ENCODE measurements at regions not wholly inside any gene's neighbourhood (a gene's known extent, or its start where the extent isn't known, plus 50 kb on each side); places are given as distances from the start of the nearest gene placed in this dataset.

DNA sequence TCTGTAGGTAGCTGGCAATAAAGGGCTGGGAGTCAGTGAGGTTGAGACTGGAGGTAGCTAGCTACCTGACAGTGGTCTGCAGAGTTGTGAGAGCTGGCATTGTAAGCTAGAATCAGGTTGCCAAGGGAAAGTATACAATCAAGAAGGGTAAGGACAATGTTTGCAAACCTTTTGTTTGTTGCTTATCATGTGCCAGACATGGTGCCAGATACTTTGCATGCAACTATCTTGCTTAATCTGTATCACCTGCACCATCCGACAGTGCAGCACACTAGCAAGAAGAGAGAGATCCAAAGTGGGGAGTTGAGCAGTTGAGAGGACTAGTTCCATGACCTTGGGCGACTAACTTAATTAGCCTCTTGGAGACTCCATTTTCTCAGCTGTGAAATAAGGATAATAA, 236.4 kb downstream of the PDCD6IP start:
- TF ChIP-seq, protein P1, sequence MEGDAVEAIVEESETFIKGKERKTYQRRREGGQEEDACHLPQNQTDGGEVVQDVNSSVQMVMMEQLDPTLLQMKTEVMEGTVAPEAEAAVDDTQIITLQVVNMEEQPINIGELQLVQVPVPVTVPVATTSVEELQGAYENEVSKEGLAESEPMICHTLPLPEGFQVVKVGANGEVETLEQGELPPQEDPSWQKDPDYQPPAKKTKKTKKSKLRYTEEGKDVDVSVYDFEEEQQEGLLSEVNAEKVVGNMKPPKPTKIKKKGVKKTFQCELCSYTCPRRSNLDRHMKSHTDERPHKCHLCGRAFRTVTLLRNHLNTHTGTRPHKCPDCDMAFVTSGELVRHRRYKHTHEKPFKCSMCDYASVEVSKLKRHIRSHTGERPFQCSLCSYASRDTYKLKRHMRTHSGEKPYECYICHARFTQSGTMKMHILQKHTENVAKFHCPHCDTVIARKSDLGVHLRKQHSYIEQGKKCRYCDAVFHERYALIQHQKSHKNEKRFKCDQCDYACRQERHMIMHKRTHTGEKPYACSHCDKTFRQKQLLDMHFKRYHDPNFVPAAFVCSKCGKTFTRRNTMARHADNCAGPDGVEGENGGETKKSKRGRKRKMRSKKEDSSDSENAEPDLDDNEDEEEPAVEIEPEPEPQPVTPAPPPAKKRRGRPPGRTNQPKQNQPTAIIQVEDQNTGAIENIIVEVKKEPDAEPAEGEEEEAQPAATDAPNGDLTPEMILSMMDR (IDR thresholded peaks at IDR 0.05; ENCODE audit: low read depth, low read length): no peak
- Histone ChIP-seq H3K36me3 (no peaks in the 10 kb centered on the region), H3K9me3 (ENCODE audit: severe bottlenecking) (no peaks in the 10 kb centered on the region), H3K27ac (no peak overlapping the region), H3K4me3 (ENCODE audit: low read depth, low read length) (no peak overlapping the region), H3K27me3 (ENCODE audit: insufficient read depth, low read depth, severe bottlenecking) (no peaks in the 10 kb centered on the region)
- DNase-seq: no peak

DNA sequence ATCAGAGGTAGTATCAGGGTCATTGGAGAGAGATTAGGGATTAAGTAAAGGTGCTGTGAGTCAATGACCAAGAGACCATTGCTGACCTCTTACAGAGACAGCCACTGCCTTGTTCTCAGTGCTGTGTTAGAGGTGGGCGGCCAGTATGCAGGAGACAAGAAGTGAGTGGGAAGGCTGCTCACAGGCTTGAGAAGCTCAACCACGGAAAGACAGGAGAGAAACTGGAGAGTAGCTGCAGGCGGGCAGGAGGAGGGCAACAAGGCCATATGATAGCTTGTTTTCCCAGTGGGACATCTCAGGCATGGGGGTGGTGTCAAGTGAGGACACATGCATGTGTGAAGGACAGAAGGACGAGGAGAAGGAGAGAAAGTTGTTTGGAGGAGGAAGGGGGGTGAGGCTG, 237.3 kb downstream of the PDCD6IP start:
- H3K27ac ChIP-seq: no peak overlapping the region
- no peaks in the 10 kb centered on the region for H3K27me3 ChIP-seq (ENCODE audit: insufficient read depth, low read depth, severe bottlenecking)
- H3K9me3 ChIP-seq (ENCODE audit: severe bottlenecking): no peaks in the 10 kb centered on the region
- H3K36me3 ChIP-seq: no peaks in the 10 kb centered on the region
- no peak for DNase-seq
- TF ChIP-seq, protein P1 (IDR thresholded peaks at IDR 0.05; ENCODE audit: low read depth, low read length): no peak
- H3K4me3 ChIP-seq (ENCODE audit: low read depth, low read length): no peak overlapping the region

DNA sequence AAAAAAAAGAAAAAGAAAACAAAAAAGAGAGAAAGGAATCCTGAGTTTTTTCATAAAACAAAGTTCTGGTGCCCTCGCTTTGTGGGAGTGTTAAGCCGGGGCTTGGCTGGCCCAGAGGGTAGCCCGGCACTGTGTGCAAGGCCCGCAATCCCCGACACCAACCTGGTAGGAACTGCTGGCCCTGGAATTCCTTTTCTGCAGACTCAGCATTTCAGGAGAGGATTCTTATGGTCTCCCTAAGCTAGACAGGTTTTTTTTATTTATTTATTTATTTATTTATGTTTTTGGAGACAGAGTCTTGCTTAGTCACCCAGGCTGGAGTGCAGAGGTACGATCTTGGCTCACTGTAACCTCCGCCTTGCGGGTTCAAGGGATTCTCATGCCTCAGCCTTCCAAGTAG, 238.8 kb downstream of the PDCD6IP start:
- DNase-seq: no peak
- no peak overlapping the region for H3K4me3 ChIP-seq (ENCODE audit: low read depth, low read length)
- H3K9me3 ChIP-seq (ENCODE audit: severe bottlenecking): no peaks in the 10 kb centered on the region
- TF ChIP-seq, protein P1 (IDR thresholded peaks at IDR 0.05; ENCODE audit: low read depth, low read length): no peak
- no peaks in the 10 kb centered on the region for H3K27me3 ChIP-seq (ENCODE audit: insufficient read depth, low read depth, severe bottlenecking)
- H3K27ac ChIP-seq: no peak overlapping the region
- H3K36me3 ChIP-seq: no peaks in the 10 kb centered on the region

DNA sequence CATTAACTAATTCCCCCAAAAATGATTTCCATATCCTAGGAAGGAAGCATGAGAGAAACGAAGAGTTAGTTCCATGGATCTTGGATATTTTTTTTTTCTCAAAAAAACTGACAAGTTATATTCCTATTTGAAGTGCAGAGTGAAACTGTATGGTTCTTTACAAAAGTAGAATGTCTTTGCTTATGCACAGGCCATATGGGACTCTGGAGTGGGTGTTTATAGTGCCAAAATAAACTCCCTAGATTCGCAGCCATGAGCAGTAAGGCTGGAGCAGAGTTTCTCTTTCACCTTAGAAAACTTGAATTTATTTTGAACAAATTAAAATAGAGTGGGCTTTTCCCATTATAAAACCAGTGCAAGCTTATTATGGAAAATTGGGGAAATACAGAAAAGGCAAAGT, 239.7 kb downstream of the PDCD6IP start:
- no peak for DNase-seq
- H3K36me3 ChIP-seq: no peaks in the 10 kb centered on the region
- no peaks in the 10 kb centered on the region for H3K9me3 ChIP-seq (ENCODE audit: severe bottlenecking)
- TF ChIP-seq, protein P1 (IDR thresholded peaks at IDR 0.05; ENCODE audit: low read depth, low read length): no peak
- H3K27me3 ChIP-seq (ENCODE audit: insufficient read depth, low read depth, severe bottlenecking): no peaks in the 10 kb centered on the region
- no peak overlapping the region for H3K4me3 ChIP-seq (ENCODE audit: low read depth, low read length)
- no peak overlapping the region for H3K27ac ChIP-seq

DNA sequence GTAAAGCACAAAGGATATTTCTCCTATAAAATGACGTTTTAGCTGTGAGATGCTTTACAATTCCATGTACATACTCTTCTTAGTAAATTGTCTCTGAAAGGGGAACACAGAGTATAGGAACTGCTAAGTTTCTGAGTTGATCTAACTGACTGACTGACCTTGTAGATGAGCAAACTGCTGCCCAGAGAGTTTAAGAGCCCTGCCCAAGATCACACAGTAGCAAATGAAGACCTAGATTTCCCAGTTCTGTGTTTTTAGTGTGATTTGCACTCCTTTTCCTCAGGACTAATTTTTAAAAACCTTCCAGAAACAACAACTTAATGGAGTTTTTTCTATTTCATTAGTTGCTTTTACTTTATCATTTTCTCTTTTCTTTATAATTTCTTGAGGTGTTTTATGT, 247.7 kb downstream of the PDCD6IP start:
- no peak overlapping the region for H3K4me3 ChIP-seq (ENCODE audit: low read depth, low read length)
- no peaks in the 10 kb centered on the region for H3K27me3 ChIP-seq (ENCODE audit: insufficient read depth, low read depth, severe bottlenecking)
- H3K9me3 ChIP-seq (ENCODE audit: severe bottlenecking): peaks cover 4% of the 10 kb centered on the region
- no peak for DNase-seq
- no peaks in the 10 kb centered on the region for H3K36me3 ChIP-seq
- TF ChIP-seq, protein P1 (IDR thresholded peaks at IDR 0.05; ENCODE audit: low read depth, low read length): no peak
- H3K27ac ChIP-seq: peak overlapping the region; percentile 59

DNA sequence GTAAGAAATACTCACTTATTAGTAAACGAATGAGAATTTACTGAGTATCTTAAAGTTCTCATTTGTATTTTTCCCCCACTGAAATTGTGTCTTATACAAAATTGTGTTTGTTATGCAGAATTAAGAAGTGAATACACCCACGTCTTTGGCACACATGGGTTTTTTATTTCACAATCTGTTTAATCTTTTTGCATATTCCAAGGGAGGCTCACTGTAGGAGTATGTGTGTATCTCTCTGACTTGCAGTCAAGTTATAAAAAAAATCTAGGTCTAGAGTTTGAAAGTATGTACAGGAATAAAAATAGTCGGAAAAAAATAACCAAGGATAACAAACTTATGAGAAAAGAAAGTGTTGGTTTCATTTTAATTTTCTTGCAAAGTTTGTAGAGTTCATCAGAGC, 255.2 kb downstream of the PDCD6IP start:
- Histone ChIP-seq H3K27ac (no peak overlapping the region), H3K27me3 (ENCODE audit: insufficient read depth, low read depth, severe bottlenecking) (no peaks in the 10 kb centered on the region), H3K4me3 (ENCODE audit: low read depth, low read length) (no peak overlapping the region), H3K9me3 (ENCODE audit: severe bottlenecking) (peaks cover 6% of the 10 kb centered on the region), H3K36me3 (no peaks in the 10 kb centered on the region)
- DNase-seq: no peak
- TF ChIP-seq, protein P1 (IDR thresholded peaks at IDR 0.05; ENCODE audit: low read depth, low read length): no peak

Data from WERI-Rb-1 (cell line).